AG04449 (cell line): ENCODE measurements at regions not wholly inside any gene's neighbourhood (a gene's known extent, or its start where the extent isn't known, plus 50 kb on each side); places are given as distances from the start of the nearest gene placed in this dataset.

Source experiments
- CTCF ChIA-PET: fragments of 350-600 bp; formaldehyde crosslinking; extraction: SDS; loops from one replicate; lab custom pipeline; 2021; ENCODE audit warnings: antibody characterized with exemption; lab: Yijun Ruan, JAX
- POLR2A ChIA-PET: fragments of 400-600, 350-600 bp; formaldehyde crosslinking; extraction: SDS; loops from one replicate; lab custom pipeline; 2020; ENCODE audit warnings: antibody characterized with exemption, inconsistent platforms; lab: Yijun Ruan, JAX
- DNase-seq: peaks from one replicate; pipeline ENCODE4 v3.0.0-alpha.2; 2010; ENCODE audit warnings: low read depth, low spot score
- H3K4me3 ChIP-seq: 2 replicates; pipeline ENCODE4 v1.5.1; 2011; ENCODE audit warnings: low read depth, mild to moderate bottlenecking, control low read depth, low read length
- CTCF ChIP-seq: IDR thresholded peaks from one replicate; pipeline ENCODE4 v1.5.1; 2011; ENCODE audit warnings: mild to moderate bottlenecking, moderate library complexity, low read length, control low read depth, inconsistent platforms; ENCODE audit not compliant: insufficient read depth; ENCODE audit errors: missing control alignments

GRCh38 chr6:108795814-108796213 lies 52.4 kb upstream of the ARMC2 start:
- ChIA-PET POLR2A (no interaction called here), CTCF (interaction anchor here (1.6 to 4.0 kb wide), 2 partner anchors 8 to 254 kb away, joined by 3 to 17 read pairs; no protein-coding TSS in a partner anchor)
- TF ChIP-seq CTCF: no peak
- no peak overlapping the region for H3K4me3 ChIP-seq
- DNase-seq: no peak

- no peak for TF ChIP-seq CTCF
- H3K4me3 ChIP-seq: no peak overlapping the region
- POLR2A ChIA-PET: no interaction called here
- CTCF ChIA-PET: interaction anchor here (1.1 to 4.0 kb wide), 7 partner anchors 9 to 255 kb away, joined by 3 to 17 read pairs (median 5); no protein-coding TSS in a partner anchor
- no peak for DNase-seq
Observed at GRCh38 chr6:108796875-108797274, 51.3 kb upstream of the ARMC2 start.

- ChIA-PET POLR2A (no interaction called here), CTCF (interaction anchor here (1.2 to 4.0 kb wide), 6 partner anchors 8 to 256 kb away, joined by 3 to 17 read pairs (median 6); no protein-coding TSS in a partner anchor)
- no peak for DNase-seq
- TF ChIP-seq CTCF: no peak
- no peak overlapping the region for H3K4me3 ChIP-seq
Observed at GRCh38 chr6:108797951-108798669, 50.1 kb upstream of the ARMC2 start.
